ENCODE measurements at regions not wholly inside any gene's neighbourhood (a gene's known extent, or its start where the extent isn't known, plus 50 kb on each side); places are given as distances from the start of the nearest gene placed in this dataset.
"Not testable (repeated sequence)": the region's sequence is repeated elsewhere in the genome, so short reads cannot be mapped to it uniquely, and the experiment has no call there.

- Mint-ChIP-seq H3K27ac (no peak overlapping the region), H3K9me3 (no peaks in the 10 kb centered on the region), H3K27me3 (no peaks in the 10 kb centered on the region), H3K4me3 (no peak overlapping the region), H3K4me1 (no peaks in the 10 kb centered on the region), H3K36me3 (no peaks in the 10 kb centered on the region)
- ATAC-seq (replicated peaks in 1 of 4) (no peak), DNase-seq (no peak)
- Histone ChIP-seq H3K36me3 (ENCODE audit: control insufficient read depth in 2 of 2, extremely low read depth in 1 of 2, insufficient read depth in 1 of 2, low read length in 1 of 2) (no peaks in the 10 kb centered on the region), H3K9me3 (no peaks in the 10 kb centered on the region), H3K27ac (ENCODE audit: low read length) (no peak overlapping the region), H3K27me3 (replicated peaks in 1 of 2; ENCODE audit: control insufficient read depth in 2 of 2, extremely low read depth in 1 of 2, insufficient read depth in 2 of 2, low read length in 1 of 2) (no peaks in the 10 kb centered on the region), H3K4me3 (ENCODE audit: control insufficient read depth in 1 of 2, extremely low read depth in 1 of 2, low read length in 1 of 2) (no peak overlapping the region), H3K4me1 (ENCODE audit: control insufficient read depth in 1 of 2, extremely low read depth in 1 of 2, insufficient read depth in 2 of 2, low read length in 2 of 2) (no peaks in the 10 kb centered on the region)
- POLR2A ChIA-PET: no interaction called here
- 83% methylated on average over 1 of the region's 4 CpGs for WGBS (ENCODE audit: insufficient coverage)
- CTCF ChIA-PET: no interaction called here
These were observed 282.1 kb downstream of the TDRD3 start for GRCh38 chr13:60679131-60679530.

DNA sequence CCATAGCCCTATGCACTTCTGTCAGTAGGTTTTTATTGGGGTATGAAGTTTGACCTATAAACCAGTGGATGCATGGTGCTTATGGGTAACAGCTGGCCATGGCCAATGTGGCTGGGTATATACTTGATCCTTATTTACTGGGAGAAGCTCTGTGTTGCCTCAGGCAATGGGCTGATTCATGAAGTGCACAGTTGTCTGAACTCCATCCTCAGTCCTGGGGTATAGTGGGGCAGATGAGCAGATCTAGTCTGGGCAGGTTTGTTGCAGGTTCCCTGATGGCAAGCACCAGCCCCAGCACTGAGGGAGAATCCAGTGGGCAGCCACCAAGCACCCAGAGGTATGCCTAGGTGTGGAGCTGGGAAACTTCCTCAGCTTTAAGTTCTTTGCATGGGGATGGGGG, 274.4 kb downstream of the TDRD3 start:
- Histone ChIP-seq H3K27ac (ENCODE audit: low read length) (no peak overlapping the region), H3K4me1 (ENCODE audit: control insufficient read depth in 1 of 2, extremely low read depth in 1 of 2, insufficient read depth in 2 of 2, low read length in 2 of 2) (no peaks in the 10 kb centered on the region), H3K36me3 (ENCODE audit: control insufficient read depth in 2 of 2, extremely low read depth in 1 of 2, insufficient read depth in 1 of 2, low read length in 1 of 2) (no peaks in the 10 kb centered on the region), H3K27me3 (replicated peaks in 1 of 2; ENCODE audit: control insufficient read depth in 2 of 2, extremely low read depth in 1 of 2, insufficient read depth in 2 of 2, low read length in 1 of 2) (peaks cover 0 to 14% of the 10 kb centered on the region in 2 experiments), H3K4me3 (ENCODE audit: control insufficient read depth in 1 of 2, extremely low read depth in 1 of 2, low read length in 1 of 2) (no peak overlapping the region), H3K9me3 (no peaks in the 10 kb centered on the region)
- Mint-ChIP-seq H3K4me3 (no peak overlapping the region), H3K27ac (no peak overlapping the region), H3K27me3 (no peaks in the 10 kb centered on the region), H3K36me3 (no peaks in the 10 kb centered on the region), H3K4me1 (no peaks in the 10 kb centered on the region), H3K9me3 (peaks cover 0 to 14% (median 10%) of the 10 kb centered on the region in 3 donors)
- ChIA-PET POLR2A (no interaction called here), CTCF (no interaction called here)
- DNase-seq: no peak
- ATAC-seq (replicated peaks in 1 of 4): no peak

- peaks cover 4 to 19% (median 10%) of the 10 kb centered on the region in 3 donors for H3K9me3 Mint-ChIP-seq
- 83% methylated on average over 4 of the region's 4 CpGs for WGBS (ENCODE audit: insufficient coverage)
- no peak overlapping the region for H3K4me3 ChIP-seq (ENCODE audit: control insufficient read depth in 1 of 2, extremely low read depth in 1 of 2, low read length in 1 of 2)
- H3K4me1 ChIP-seq (ENCODE audit: control insufficient read depth in 1 of 2, extremely low read depth in 1 of 2, insufficient read depth in 2 of 2, low read length in 2 of 2): no peaks in the 10 kb centered on the region
- DNase-seq (no peak), ATAC-seq (replicated peaks in 1 of 4) (peak in 1 of 4 experiments; percentile 19)
- peaks cover 0 to 8% of the 10 kb centered on the region in 2 experiments for H3K27me3 ChIP-seq (replicated peaks in 1 of 2; ENCODE audit: control insufficient read depth in 2 of 2, extremely low read depth in 1 of 2, insufficient read depth in 2 of 2, low read length in 1 of 2)
- no peaks in the 10 kb centered on the region for H3K4me1 Mint-ChIP-seq
- H3K27ac ChIP-seq (ENCODE audit: low read length): no peak overlapping the region
- no peaks in the 10 kb centered on the region for H3K36me3 ChIP-seq (ENCODE audit: control insufficient read depth in 2 of 2, extremely low read depth in 1 of 2, insufficient read depth in 1 of 2, low read length in 1 of 2)
- H3K9me3 ChIP-seq: no peaks in the 10 kb centered on the region
- no peaks in the 10 kb centered on the region for H3K36me3 Mint-ChIP-seq
- H3K27me3 Mint-ChIP-seq: peaks cover 0 to 4% of the 10 kb centered on the region in 2 donors
- CTCF ChIA-PET: no interaction called here
- H3K27ac Mint-ChIP-seq: no peak overlapping the region
- no peak overlapping the region for H3K4me3 Mint-ChIP-seq
- POLR2A ChIA-PET: no interaction called here
These were observed 266.8 kb downstream of the TDRD3 start for GRCh38 chr13:60663788-60664187.

DNA sequence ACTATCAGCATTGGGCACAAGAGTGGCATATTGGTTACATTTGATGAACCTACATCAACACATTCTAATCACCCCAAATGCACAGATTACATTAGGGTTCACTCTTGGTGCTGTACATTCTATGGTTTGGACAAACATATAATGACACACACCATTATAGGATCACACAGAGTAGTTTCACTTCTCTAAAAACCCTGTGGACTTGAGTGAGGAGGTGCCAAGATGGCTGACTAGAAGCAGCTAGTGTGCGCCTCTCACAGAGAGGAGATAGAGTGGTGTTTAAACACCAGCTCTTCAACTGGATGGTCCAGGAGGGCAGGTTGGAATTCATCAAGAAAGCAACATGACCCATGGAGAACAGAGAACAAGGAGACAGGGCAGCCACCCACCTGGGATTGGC, 265.6 kb downstream of the TDRD3 start:
- POLR2A ChIA-PET: no interaction called here
- H3K9me3 ChIP-seq: no peaks in the 10 kb centered on the region
- H3K36me3 ChIP-seq (ENCODE audit: control insufficient read depth in 2 of 2, extremely low read depth in 1 of 2, insufficient read depth in 1 of 2, low read length in 1 of 2): no peaks in the 10 kb centered on the region
- H3K27ac ChIP-seq (ENCODE audit: low read length): no peak overlapping the region
- no peak overlapping the region for H3K4me3 Mint-ChIP-seq
- H3K9me3 Mint-ChIP-seq: peaks cover 2 to 22% (median 13%) of the 10 kb centered on the region in 3 donors
- H3K27me3 ChIP-seq (replicated peaks in 1 of 2; ENCODE audit: control insufficient read depth in 2 of 2, extremely low read depth in 1 of 2, insufficient read depth in 2 of 2, low read length in 1 of 2): peaks cover 0 to 8% of the 10 kb centered on the region in 2 experiments
- peaks cover 0 to 4% of the 10 kb centered on the region in 2 donors for H3K27me3 Mint-ChIP-seq
- no peak overlapping the region for H3K4me3 ChIP-seq (ENCODE audit: control insufficient read depth in 1 of 2, extremely low read depth in 1 of 2, low read length in 1 of 2)
- H3K27ac Mint-ChIP-seq: no peak overlapping the region
- no peaks in the 10 kb centered on the region for H3K36me3 Mint-ChIP-seq
- CTCF ChIA-PET: no interaction called here
- 89% methylated on average over 1 of the region's 1 CpG for WGBS (ENCODE audit: insufficient coverage)
- no peaks in the 10 kb centered on the region for H3K4me1 Mint-ChIP-seq
- ATAC-seq (replicated peaks in 1 of 4) (no peak), DNase-seq (no peak)
- no peaks in the 10 kb centered on the region for H3K4me1 ChIP-seq (ENCODE audit: control insufficient read depth in 1 of 2, extremely low read depth in 1 of 2, insufficient read depth in 2 of 2, low read length in 2 of 2)

DNA sequence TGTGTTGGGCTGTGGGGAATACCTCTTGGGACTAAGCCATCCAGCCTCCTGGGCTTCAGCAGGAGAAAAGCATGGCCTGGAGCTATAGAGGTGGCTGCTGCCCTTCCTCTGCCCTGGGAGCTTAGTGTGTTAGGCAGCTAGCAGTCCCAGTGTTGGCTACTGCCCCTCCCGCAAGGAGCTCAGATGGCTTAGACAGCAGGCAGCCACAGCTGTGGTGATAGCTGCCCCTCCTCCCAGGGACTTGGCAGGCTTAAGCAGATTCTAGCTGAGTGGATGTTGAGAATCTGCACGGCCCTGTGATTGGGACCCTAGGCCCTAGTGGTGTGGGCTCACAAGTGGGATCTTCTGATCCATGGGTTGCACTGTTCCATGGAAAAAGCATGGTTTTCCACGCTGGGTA, 264.5 kb downstream of the TDRD3 start:
- Mint-ChIP-seq H3K27me3 (peaks cover 0 to 4% of the 10 kb centered on the region in 2 donors), H3K9me3 (peaks cover 1 to 19% (median 13%) of the 10 kb centered on the region in 3 donors), H3K4me3 (no peak overlapping the region), H3K4me1 (no peaks in the 10 kb centered on the region), H3K36me3 (no peaks in the 10 kb centered on the region), H3K27ac (no peak overlapping the region)
- no peaks in the 10 kb centered on the region for H3K4me1 ChIP-seq (ENCODE audit: control insufficient read depth in 1 of 2, extremely low read depth in 1 of 2, insufficient read depth in 2 of 2, low read length in 2 of 2)
- no peak for DNase-seq
- no peaks in the 10 kb centered on the region for H3K36me3 ChIP-seq (ENCODE audit: control insufficient read depth in 2 of 2, extremely low read depth in 1 of 2, insufficient read depth in 1 of 2, low read length in 1 of 2)
- ChIA-PET CTCF (no interaction called here), POLR2A (no interaction called here)
- H3K27ac ChIP-seq (ENCODE audit: low read length): no peak overlapping the region
- ATAC-seq (replicated peaks in 1 of 4): no peak
- no peaks in the 10 kb centered on the region for H3K9me3 ChIP-seq
- WGBS (ENCODE audit: insufficient coverage): 81% methylated on average over 3 of the region's 3 CpGs
- no peak overlapping the region for H3K4me3 ChIP-seq (ENCODE audit: control insufficient read depth in 1 of 2, extremely low read depth in 1 of 2, low read length in 1 of 2)
- H3K27me3 ChIP-seq (replicated peaks in 1 of 2; ENCODE audit: control insufficient read depth in 2 of 2, extremely low read depth in 1 of 2, insufficient read depth in 2 of 2, low read length in 1 of 2): peaks cover 0 to 8% of the 10 kb centered on the region in 2 experiments

- POLR2A ChIA-PET; H3K36me3 Mint-ChIP-seq; H3K9me3 ChIP-seq; H3K4me1 ChIP-seq (ENCODE audit: control insufficient read depth in 1 of 2, extremely low read depth in 1 of 2, insufficient read depth in 2 of 2, low read length in 2 of 2); H3K4me1 Mint-ChIP-seq; H3K27me3 Mint-ChIP-seq; H3K4me3 Mint-ChIP-seq; ATAC-seq (replicated peaks in 1 of 4); H3K27ac Mint-ChIP-seq; H3K27ac ChIP-seq (ENCODE audit: low read length); H3K27me3 ChIP-seq (replicated peaks in 1 of 2; ENCODE audit: control insufficient read depth in 2 of 2, extremely low read depth in 1 of 2, insufficient read depth in 2 of 2, low read length in 1 of 2); H3K36me3 ChIP-seq (ENCODE audit: control insufficient read depth in 2 of 2, extremely low read depth in 1 of 2, insufficient read depth in 1 of 2, low read length in 1 of 2); CTCF ChIA-PET; H3K4me3 ChIP-seq (ENCODE audit: control insufficient read depth in 1 of 2, extremely low read depth in 1 of 2, low read length in 1 of 2); DNase-seq: not testable (repeated sequence)
- WGBS (ENCODE audit: insufficient coverage): no CpG with 5 or more reads among the region's 1 CpG
- peaks cover 1 to 14% (median 13%) of the 10 kb centered on the region in 3 donors for H3K9me3 Mint-ChIP-seq
These were observed 260.6 kb downstream of the TDRD3 start for GRCh38 chr13:60657586-60657985.

GRCh38 chr13:60655256-60655655, 258.2 kb downstream of the TDRD3 start:
- Mint-ChIP-seq H3K27ac (no peak overlapping the region), H3K4me1 (no peaks in the 10 kb centered on the region), H3K36me3 (no peaks in the 10 kb centered on the region), H3K4me3 (no peak overlapping the region), H3K27me3 (no peaks in the 10 kb centered on the region), H3K9me3 (peaks cover 0 to 8% (median 6%) of the 10 kb centered on the region in 3 donors)
- H3K36me3 ChIP-seq (ENCODE audit: control insufficient read depth in 2 of 2, extremely low read depth in 1 of 2, insufficient read depth in 1 of 2, low read length in 1 of 2): no peaks in the 10 kb centered on the region
- H3K9me3 ChIP-seq: no peaks in the 10 kb centered on the region
- WGBS (ENCODE audit: insufficient coverage): no CpG with 5 or more reads among the region's 4 CpGs
- H3K27ac ChIP-seq (ENCODE audit: low read length): no peak overlapping the region
- H3K4me1 ChIP-seq (ENCODE audit: control insufficient read depth in 1 of 2, extremely low read depth in 1 of 2, insufficient read depth in 2 of 2, low read length in 2 of 2): no peaks in the 10 kb centered on the region
- DNase-seq (no peak), ATAC-seq (replicated peaks in 1 of 4) (no peak)
- no peaks in the 10 kb centered on the region for H3K27me3 ChIP-seq (replicated peaks in 1 of 2; ENCODE audit: control insufficient read depth in 2 of 2, extremely low read depth in 1 of 2, insufficient read depth in 2 of 2, low read length in 1 of 2)
- CTCF ChIA-PET: no interaction called here
- H3K4me3 ChIP-seq (ENCODE audit: control insufficient read depth in 1 of 2, extremely low read depth in 1 of 2, low read length in 1 of 2): no peak overlapping the region
- POLR2A ChIA-PET: no interaction called here
